ENCODE measurements at regions not wholly inside any gene's neighbourhood (a gene's known extent, or its start where the extent isn't known, plus 50 kb on each side); places are given as distances from the start of the nearest gene placed in this dataset.

GRCh38 chr18:11437046-11437445 lies 172.3 kb upstream of the SLC35G4 start:
- no peak overlapping the region for H3K4me3 ChIP-seq (ENCODE audit: low read depth, low read length)
- TF ChIP-seq CTCF (conservative IDR thresholded peaks at IDR 0.05; ENCODE audit: low read depth, low read length): no peak
- no peak for DNase-seq (ENCODE audit: low read depth)

GRCh38 chr18:11432360-11432811 lies 177.0 kb upstream of the SLC35G4 start:
- TF ChIP-seq CTCF (conservative IDR thresholded peaks at IDR 0.05; ENCODE audit: low read depth, low read length): no peak
- H3K4me3 ChIP-seq (ENCODE audit: low read depth, low read length): no peak overlapping the region
- no peak for DNase-seq (ENCODE audit: low read depth)

GRCh38 chr18:11429876-11430275 lies 179.5 kb upstream of the SLC35G4 start:
- no peak for TF ChIP-seq CTCF (conservative IDR thresholded peaks at IDR 0.05; ENCODE audit: low read depth, low read length)
- no peak overlapping the region for H3K4me3 ChIP-seq (ENCODE audit: low read depth, low read length)
- no peak for DNase-seq (ENCODE audit: low read depth)

GRCh38 chr18:11425211-11425610 lies 184.2 kb upstream of the SLC35G4 start:
- H3K4me3 ChIP-seq (ENCODE audit: low read depth, low read length): no peak overlapping the region
- TF ChIP-seq CTCF (conservative IDR thresholded peaks at IDR 0.05; ENCODE audit: low read depth, low read length): no peak
- DNase-seq (ENCODE audit: low read depth): no peak

GRCh38 chr18:11419338-11419737 lies 190.1 kb upstream of the SLC35G4 start:
- no peak overlapping the region for H3K4me3 ChIP-seq (ENCODE audit: low read depth, low read length)
- no peak for TF ChIP-seq CTCF (conservative IDR thresholded peaks at IDR 0.05; ENCODE audit: low read depth, low read length)
- no peak for DNase-seq (ENCODE audit: low read depth)

GRCh38 chr18:11412811-11413210 lies 196.6 kb upstream of the SLC35G4 start:
- DNase-seq (ENCODE audit: low read depth): no peak
- H3K4me3 ChIP-seq (ENCODE audit: low read depth, low read length): no peak overlapping the region
- no peak for TF ChIP-seq CTCF (conservative IDR thresholded peaks at IDR 0.05; ENCODE audit: low read depth, low read length)

- TF ChIP-seq CTCF (conservative IDR thresholded peaks at IDR 0.05; ENCODE audit: low read depth, low read length): no peak
- no peak overlapping the region for H3K4me3 ChIP-seq (ENCODE audit: low read depth, low read length)
- no peak for DNase-seq (ENCODE audit: low read depth)
Measured at GRCh38 chr18:11411048-11411447, 198.3 kb upstream of the SLC35G4 start.

Measured in epithelial cell of proximal tubule (primary cell).